ENCODE measurements at regions not wholly inside any gene's neighbourhood (a gene's known extent, or its start where the extent isn't known, plus 50 kb on each side); places are given as distances from the start of the nearest gene placed in this dataset.

GRCh38 chr7:81007051-81007450, 88.2 kb upstream of the SEMA3C start:
- no peak for TF ChIP-seq EZH2 (IDR thresholded peaks at IDR 0.05; ENCODE audit: low read length, missing control alignments)
- TF ChIP-seq, protein P1, sequence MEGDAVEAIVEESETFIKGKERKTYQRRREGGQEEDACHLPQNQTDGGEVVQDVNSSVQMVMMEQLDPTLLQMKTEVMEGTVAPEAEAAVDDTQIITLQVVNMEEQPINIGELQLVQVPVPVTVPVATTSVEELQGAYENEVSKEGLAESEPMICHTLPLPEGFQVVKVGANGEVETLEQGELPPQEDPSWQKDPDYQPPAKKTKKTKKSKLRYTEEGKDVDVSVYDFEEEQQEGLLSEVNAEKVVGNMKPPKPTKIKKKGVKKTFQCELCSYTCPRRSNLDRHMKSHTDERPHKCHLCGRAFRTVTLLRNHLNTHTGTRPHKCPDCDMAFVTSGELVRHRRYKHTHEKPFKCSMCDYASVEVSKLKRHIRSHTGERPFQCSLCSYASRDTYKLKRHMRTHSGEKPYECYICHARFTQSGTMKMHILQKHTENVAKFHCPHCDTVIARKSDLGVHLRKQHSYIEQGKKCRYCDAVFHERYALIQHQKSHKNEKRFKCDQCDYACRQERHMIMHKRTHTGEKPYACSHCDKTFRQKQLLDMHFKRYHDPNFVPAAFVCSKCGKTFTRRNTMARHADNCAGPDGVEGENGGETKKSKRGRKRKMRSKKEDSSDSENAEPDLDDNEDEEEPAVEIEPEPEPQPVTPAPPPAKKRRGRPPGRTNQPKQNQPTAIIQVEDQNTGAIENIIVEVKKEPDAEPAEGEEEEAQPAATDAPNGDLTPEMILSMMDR (conservative IDR thresholded peaks at IDR 0.05 in 1 of 2, IDR thresholded peaks at IDR 0.05 in 1 of 2; ENCODE audit: low read depth in 1 of 2, low read length in 2 of 2) = no peak
- Histone ChIP-seq H2AFZ (ENCODE audit: low read length) (no peak overlapping the region), H3K4me2 (ENCODE audit: extremely low read depth, insufficient read depth, low read length) (no peak overlapping the region), H3K4me1 (ENCODE audit: control insufficient read depth, extremely low read depth, insufficient read depth, low read length) (no peaks in the 10 kb centered on the region), H3K9me3 (ENCODE audit: control insufficient read depth, insufficient read depth, low read depth, low read length) (no peaks in the 10 kb centered on the region), H3K27me3 (ENCODE audit: control insufficient read depth, insufficient read depth, low read length) (no peaks in the 10 kb centered on the region), H3K79me2 (ENCODE audit: control insufficient read depth, insufficient read depth, low read length) (no peaks in the 10 kb centered on the region), H3K9ac (ENCODE audit: insufficient read depth, low read length) (no peak overlapping the region), H3K36me3 (ENCODE audit: control insufficient read depth, insufficient read depth, low read length) (no peaks in the 10 kb centered on the region), H3K4me3 (replicated peaks in 1 of 4; ENCODE audit: control extremely low read depth in 1 of 4, insufficient read depth in 1 of 4, low read depth in 3 of 4, low read length in 4 of 4) (no peak overlapping the region), H3K27ac (ENCODE audit: insufficient read depth, low read length) (no peak overlapping the region), H4K20me1 (ENCODE audit: control insufficient read depth, extremely low read depth, insufficient read depth, low read length) (no peaks in the 10 kb centered on the region)
- DNase-seq (ENCODE audit: low read depth in 2 of 2) = peak in 1 of 2 donors; percentile 32

GRCh38 chr7:81005254-81005653, 86.4 kb upstream of the SEMA3C start:
- Histone ChIP-seq H3K27me3 (ENCODE audit: control insufficient read depth, insufficient read depth, low read length) (no peaks in the 10 kb centered on the region), H3K27ac (ENCODE audit: insufficient read depth, low read length) (no peak overlapping the region), H3K79me2 (ENCODE audit: control insufficient read depth, insufficient read depth, low read length) (no peaks in the 10 kb centered on the region), H3K4me2 (ENCODE audit: extremely low read depth, insufficient read depth, low read length) (no peak overlapping the region), H3K4me3 (replicated peaks in 1 of 4; ENCODE audit: control extremely low read depth in 1 of 4, insufficient read depth in 1 of 4, low read depth in 3 of 4, low read length in 4 of 4) (no peak overlapping the region), H3K9ac (ENCODE audit: insufficient read depth, low read length) (no peak overlapping the region), H3K9me3 (ENCODE audit: control insufficient read depth, insufficient read depth, low read depth, low read length) (no peaks in the 10 kb centered on the region), H3K36me3 (ENCODE audit: control insufficient read depth, insufficient read depth, low read length) (no peaks in the 10 kb centered on the region), H3K4me1 (ENCODE audit: control insufficient read depth, extremely low read depth, insufficient read depth, low read length) (no peaks in the 10 kb centered on the region), H2AFZ (ENCODE audit: low read length) (no peak overlapping the region), H4K20me1 (ENCODE audit: control insufficient read depth, extremely low read depth, insufficient read depth, low read length) (no peaks in the 10 kb centered on the region)
- DNase-seq (ENCODE audit: low read depth in 2 of 2) = no peak
- no peak for TF ChIP-seq EZH2 (IDR thresholded peaks at IDR 0.05; ENCODE audit: low read length, missing control alignments)
- TF ChIP-seq, protein P1 (conservative IDR thresholded peaks at IDR 0.05 in 1 of 2, IDR thresholded peaks at IDR 0.05 in 1 of 2; ENCODE audit: low read depth in 1 of 2, low read length in 2 of 2) = no peak

GRCh38 chr7:81004098-81004497, 85.2 kb upstream of the SEMA3C start:
- no peaks in the 10 kb centered on the region for H3K4me1 ChIP-seq (ENCODE audit: control insufficient read depth, extremely low read depth, insufficient read depth, low read length)
- H3K79me2 ChIP-seq (ENCODE audit: control insufficient read depth, insufficient read depth, low read length) = no peaks in the 10 kb centered on the region
- peak; percentile 32 to 93 for DNase-seq (ENCODE audit: low read depth in 2 of 2)
- H3K4me2 ChIP-seq (ENCODE audit: extremely low read depth, insufficient read depth, low read length) = no peak overlapping the region
- no peak overlapping the region for H2AFZ ChIP-seq (ENCODE audit: low read length)
- H3K9ac ChIP-seq (ENCODE audit: insufficient read depth, low read length) = no peak overlapping the region
- no peaks in the 10 kb centered on the region for H3K9me3 ChIP-seq (ENCODE audit: control insufficient read depth, insufficient read depth, low read depth, low read length)
- no peaks in the 10 kb centered on the region for H3K36me3 ChIP-seq (ENCODE audit: control insufficient read depth, insufficient read depth, low read length)
- no peak overlapping the region for H3K27ac ChIP-seq (ENCODE audit: insufficient read depth, low read length)
- H3K4me3 ChIP-seq (replicated peaks in 1 of 4; ENCODE audit: control extremely low read depth in 1 of 4, insufficient read depth in 1 of 4, low read depth in 3 of 4, low read length in 4 of 4) = no peak overlapping the region
- TF ChIP-seq EZH2 (IDR thresholded peaks at IDR 0.05; ENCODE audit: low read length, missing control alignments) = no peak
- TF ChIP-seq, protein P1 (conservative IDR thresholded peaks at IDR 0.05 in 1 of 2, IDR thresholded peaks at IDR 0.05 in 1 of 2; ENCODE audit: low read depth in 1 of 2, low read length in 2 of 2) = no peak
- no peaks in the 10 kb centered on the region for H4K20me1 ChIP-seq (ENCODE audit: control insufficient read depth, extremely low read depth, insufficient read depth, low read length)
- no peaks in the 10 kb centered on the region for H3K27me3 ChIP-seq (ENCODE audit: control insufficient read depth, insufficient read depth, low read length)

Measured in fibroblast of lung (primary cell).